ENCODE measurements at regions not wholly inside any gene's neighbourhood (a gene's known extent, or its start where the extent isn't known, plus 50 kb on each side); places are given as distances from the start of the nearest gene placed in this dataset.

GRCh38 chr13:91295712-91296410 lies 51.6 kb upstream of the MIR17HG start:
- no peaks in the 10 kb centered on the region for H3K27me3 Mint-ChIP-seq
- H3K36me3 Mint-ChIP-seq, result no peaks in the 10 kb centered on the region
- no peaks in the 10 kb centered on the region for H3K4me1 Mint-ChIP-seq
- no peaks in the 10 kb centered on the region for H3K9me3 Mint-ChIP-seq
- no peak overlapping the region for H3K27ac Mint-ChIP-seq
- no peak overlapping the region for H3K4me3 Mint-ChIP-seq

GRCh38 chr13:91297503-91297902 lies 50.0 kb upstream of the MIR17HG start:
- no peaks in the 10 kb centered on the region for H3K4me1 Mint-ChIP-seq
- H3K9me3 Mint-ChIP-seq, result no peaks in the 10 kb centered on the region
- no peaks in the 10 kb centered on the region for H3K36me3 Mint-ChIP-seq
- no peak overlapping the region for H3K27ac Mint-ChIP-seq
- no peak overlapping the region for H3K4me3 Mint-ChIP-seq
- H3K27me3 Mint-ChIP-seq, result no peaks in the 10 kb centered on the region

All from activated naive CD4-positive, alpha-beta T cell treated with anti-CD3 and anti-CD28 coated beads, Interleukin-2, amount 50 U/mL, for 24 hours (primary cell).